ENCODE measurements at regions not wholly inside any gene's neighbourhood (a gene's known extent, or its start where the extent isn't known, plus 50 kb on each side); places are given as distances from the start of the nearest gene placed in this dataset.

DNA sequence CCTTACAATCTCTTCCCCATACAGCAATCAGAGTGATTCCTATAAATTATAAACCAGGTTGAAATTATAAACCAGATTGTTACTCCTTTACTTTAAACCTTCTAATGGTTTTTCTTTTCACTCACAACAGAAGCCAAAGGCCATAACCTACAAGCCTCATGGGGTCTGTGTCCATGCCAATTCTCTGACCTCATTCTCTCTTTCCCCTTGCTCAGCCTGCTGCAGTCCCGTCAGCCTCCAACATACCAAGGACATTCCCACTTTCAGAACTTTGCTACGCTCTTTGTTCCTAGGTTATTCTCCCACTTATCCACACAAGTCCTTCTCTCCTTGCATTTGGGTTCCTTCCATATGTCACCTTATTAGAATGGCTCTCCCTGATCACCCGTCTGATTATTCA lies 277.9 kb upstream of the TCF21 start:
- H3K79me2 ChIP-seq (ENCODE audit: control insufficient read depth in 1 of 2, insufficient read depth in 2 of 2, low read length in 2 of 2), result no peaks in the 10 kb centered on the region
- no peak for TF ChIP-seq RFX5 (IDR thresholded peaks at IDR 0.05; ENCODE audit: borderline replicate concordance, low read depth, low read length)
- TF ChIP-seq KDM5A (IDR thresholded peaks at IDR 0.05; ENCODE audit: low read length), result no peak
- no peak for TF ChIP-seq SUZ12 (IDR thresholded peaks at IDR 0.05; ENCODE audit: low read length)
- no peak for TF ChIP-seq ASH2L (IDR thresholded peaks at IDR 0.05; ENCODE audit: low read length)
- TF ChIP-seq CBX8 (IDR thresholded peaks at IDR 0.05; ENCODE audit: borderline replicate concordance, low read depth, low read length), result no peak
- no peak for TF ChIP-seq TCF12 (IDR thresholded peaks at IDR 0.05; ENCODE audit: low read depth, low read length)
- TF ChIP-seq RBBP5 (IDR thresholded peaks at IDR 0.05; ENCODE audit: borderline replicate concordance, low read depth, low read length), result no peak
- TF ChIP-seq SIRT6 (IDR thresholded peaks at IDR 0.05; ENCODE audit: low read length), result no peak
- no peak for TF ChIP-seq ZNF274 (IDR thresholded peaks at IDR 0.05; ENCODE audit: borderline replicate concordance, extremely low read depth, low read length)
- no peak for TF ChIP-seq RXRA (IDR thresholded peaks at IDR 0.05; ENCODE audit: insufficient read depth, low read depth, low read length)
- no peak overlapping the region for H4K8ac ChIP-seq (ENCODE audit: extremely low read depth, insufficient read depth, low read length)
- H2BK15ac ChIP-seq (ENCODE audit: low read length), result no peak overlapping the region
- DNase-seq (ENCODE audit: low read depth in 1 of 2, low spot score in 2 of 2) (no peak), FAIRE-seq (no peak)
- no peak overlapping the region for H2BK12ac ChIP-seq (ENCODE audit: low read depth, low read length)
- H4K20me1 ChIP-seq (replicated peaks in 1 of 2; ENCODE audit: control insufficient read depth in 1 of 2, insufficient read depth in 2 of 2, low read length in 2 of 2), result no peaks in the 10 kb centered on the region
- no peak overlapping the region for H3K18ac ChIP-seq (ENCODE audit: extremely low read depth, low read length)
- no peak overlapping the region for H2BK120ac ChIP-seq (replicated peaks; ENCODE audit: low read depth, low read length)
- H4K91ac ChIP-seq (replicated peaks; ENCODE audit: insufficient read length, low read length), result no peak overlapping the region
- no peaks in the 10 kb centered on the region for H3K9me3 ChIP-seq (ENCODE audit: insufficient read depth in 2 of 2, low read depth in 1 of 2, low read length in 1 of 2)
- no peak overlapping the region for H3K4ac ChIP-seq (replicated peaks; ENCODE audit: insufficient read length, low read depth, low read length)
- H3K56ac ChIP-seq (replicated peaks; ENCODE audit: insufficient read length, low read depth, low read length), result no peak overlapping the region
- WGBS, 2 experiments (ENCODE audit: extremely low coverage in 1 of 2, insufficient coverage in 1 of 2, insufficient read length in 1 of 2, insufficient replicate concordance in 2 of 2, low coverage in 1 of 2, low lambda C conversion rate in 2 of 2, missing lambda C conversion rate in 1 of 2), result 95% methylated on average over 3 of the region's 3 CpGs; no CpG with 5 or more reads in 1 of the 2 experiments
- H3K4me2 ChIP-seq (ENCODE audit: insufficient read depth in 1 of 2, low read depth in 2 of 2, low read length in 2 of 2), result no peak overlapping the region
- H2BK20ac ChIP-seq (ENCODE audit: low read length), result no peak overlapping the region
- H3K27ac ChIP-seq (ENCODE audit: low read depth, low read length), result no peak overlapping the region
- H3K23me2 ChIP-seq (ENCODE audit: low read depth, low read length), result no peaks in the 10 kb centered on the region
- H3K23ac ChIP-seq (ENCODE audit: insufficient read length), result no peak overlapping the region
- H2BK5ac ChIP-seq (ENCODE audit: low read depth, low read length), result no peak overlapping the region
- no peak overlapping the region for H2AFZ ChIP-seq (ENCODE audit: low read length)
- no peaks in the 10 kb centered on the region for H3K4me1 ChIP-seq (replicated peaks in 1 of 4; ENCODE audit: control insufficient read depth in 3 of 4, insufficient read depth in 4 of 4, low read length in 3 of 4)
- H3K4me3 ChIP-seq (ENCODE audit: extremely low read depth in 1 of 4, insufficient read depth in 2 of 4, low read depth in 3 of 4, low read length in 4 of 4), result no peak overlapping the region
- H4K5ac ChIP-seq (ENCODE audit: insufficient read length, low read depth, low read length), result no peak overlapping the region
- no peaks in the 10 kb centered on the region for H3K79me1 ChIP-seq (ENCODE audit: low read depth, low read length)
- H2AK5ac ChIP-seq (ENCODE audit: low read depth, low read length), result no peak overlapping the region
- no peaks in the 10 kb centered on the region for H3K27me3 ChIP-seq (replicated peaks in 1 of 4; ENCODE audit: control insufficient read depth in 3 of 4, extremely low read depth in 1 of 4, insufficient read depth in 3 of 4, low read length in 3 of 4)
- H3K14ac ChIP-seq (ENCODE audit: insufficient read length), result no peak overlapping the region
- ChIA-PET CTCF (ENCODE audit: partially characterized antibody) (interaction anchor here (0.6 kb wide), 1 partner anchor 12 kb away, joined by 4 read pairs; no protein-coding TSS in a partner anchor), POLR2A (ENCODE audit: partially characterized antibody) (no interaction called here)
- no peak overlapping the region for H3K9ac ChIP-seq (replicated peaks in 1 of 4; ENCODE audit: extremely low read depth in 1 of 4, low read depth in 3 of 4, low read length in 3 of 4)
- H3K36me3 ChIP-seq (ENCODE audit: control insufficient read depth in 2 of 4, insufficient read depth in 4 of 4, low read length in 3 of 4), result no peaks in the 10 kb centered on the region

Data from H1 (cell line).